IMR-90 (cell line): ENCODE measurements at regions not wholly inside any gene's neighbourhood (a gene's known extent, or its start where the extent isn't known, plus 50 kb on each side); places are given as distances from the start of the nearest gene placed in this dataset.

Experiments used
- ATAC-seq: fragments of 200-7000 bp; cut with Tn5 transposase; 2 replicates; pipeline ENCODE4 v1.9.1; 2020; ENCODE audit warnings: low read depth, mild to moderate bottlenecking, moderate library complexity
- BruUV-seq: library from RNA; stranded (reverse); fragments of 400-500 nt; replicated peaks from 2 replicates; lab custom pipeline; 2021; lab: Mats Ljungman, UMichigan
- CTCF ChIA-PET: fragments of 300-600 bp; formaldehyde crosslinking; extraction: SDS; loops from one replicate; lab custom pipeline; 2021; ENCODE audit warnings: antibody characterized with exemption; lab: Yijun Ruan, JAX
- POLR2A ChIA-PET: fragments of 300-600 bp; sonication (Branson Sonifier 250); formaldehyde crosslinking; loops from one replicate; lab custom pipeline; 2022; ENCODE audit warnings: antibody characterized with exemption; ENCODE audit not compliant: unreplicated experiment; lab: Charles Lee
- DNase-seq: peaks from one replicate; pipeline ENCODE4 v3.0.0; 2013
- H2AFZ ChIP-seq: replicated peaks from 2 replicates; pipeline ENCODE3; 2013; ENCODE audit warnings: low read length, mild to moderate bottlenecking; ENCODE audit not compliant: poor library complexity
- H2AK5ac ChIP-seq: 2 replicates; pipeline ENCODE4 v1.6.1; 2013; ENCODE audit warnings: low read depth, low read length, inconsistent platforms
- H2AK9ac ChIP-seq: replicated peaks from 2 replicates; pipeline ENCODE3; 2013; ENCODE audit warnings: mild to moderate bottlenecking, low read depth, low read length, moderate library complexity; ENCODE audit not compliant: poor library complexity
- H2BK120ac ChIP-seq: 2 replicates; pipeline ENCODE4 v1.6.1; 2013; ENCODE audit warnings: low read depth, low read length, inconsistent platforms
- H2BK15ac ChIP-seq: 3 replicates; pipeline ENCODE4 v1.6.1; 2013; ENCODE audit warnings: low read depth, low read length, inconsistent platforms
- H2BK20ac ChIP-seq: 2 replicates; pipeline ENCODE4 v1.6.1; 2013; ENCODE audit warnings: low read depth, mild to moderate bottlenecking, inconsistent platforms, low read length, moderate library complexity
- H2BK5ac ChIP-seq: 2 replicates; pipeline ENCODE4 v1.6.1; 2013; ENCODE audit warnings: mild to moderate bottlenecking, low read depth, low read length, inconsistent platforms; ENCODE audit not compliant: poor library complexity, severe bottlenecking
- H3K14ac ChIP-seq: replicated peaks from 2 replicates; pipeline ENCODE4 v1.6.1; 2013; ENCODE audit warnings: low read depth, low read length, inconsistent platforms
- H3K18ac ChIP-seq: 2 replicates; pipeline ENCODE4 v1.6.1; 2013; ENCODE audit warnings: low read depth, low read length, control low read depth
- H3K23ac ChIP-seq: 2 replicates; pipeline ENCODE4 v1.6.1; 2013; ENCODE audit warnings: low read depth, low read length, inconsistent platforms
- H3K27ac ChIP-seq: 2 replicates; pipeline ENCODE4 v1.5.1; 2013; ENCODE audit warnings: mild to moderate bottlenecking, control low read depth, low read length; ENCODE audit not compliant: insufficient read depth
- H3K27me3 ChIP-seq: 2 replicates; pipeline ENCODE4 v1.6.1; 2013; ENCODE audit warnings: low read length; ENCODE audit not compliant: control insufficient read depth, insufficient read depth
- H3K36me3 ChIP-seq: 2 replicates; pipeline ENCODE4 v1.6.1; 2013; ENCODE audit warnings: low read length, mixed read lengths; ENCODE audit not compliant: control insufficient read depth, insufficient read depth
- H3K4ac ChIP-seq: 2 replicates; pipeline ENCODE4 v1.6.1; 2013; ENCODE audit warnings: low read depth, low read length, inconsistent platforms
- H3K4me1 ChIP-seq: 2 replicates; pipeline ENCODE4 v1.6.1; 2013; ENCODE audit warnings: low read length, mixed read lengths; ENCODE audit not compliant: control insufficient read depth, insufficient read depth
- H3K4me2 ChIP-seq: 2 replicates; pipeline ENCODE4 v1.6.1; 2013; ENCODE audit warnings: low read depth, mild to moderate bottlenecking, control low read depth, low read length, moderate library complexity
- H3K4me3 ChIP-seq: 2 replicates; pipeline ENCODE4 v1.5.1; 2013; ENCODE audit warnings: low read depth, mild to moderate bottlenecking, control low read depth, low read length, moderate library complexity; ENCODE audit not compliant: insufficient read depth
- H3K56ac ChIP-seq: 2 replicates; pipeline ENCODE4 v1.6.1; 2013; ENCODE audit warnings: low read length, inconsistent platforms; ENCODE audit not compliant: insufficient read depth; ENCODE audit errors: extremely low read depth
- H3K79me1 ChIP-seq, 2 experiments: 2 replicates each; pipeline ENCODE4 v1.6.1; 2013; ENCODE audit warnings: low read length in 2 of 2, inconsistent platforms in 1 of 2, low read depth in 1 of 2
- H3K9ac ChIP-seq: 2 replicates; pipeline ENCODE4 v1.6.1; 2013; ENCODE audit warnings: low read depth, low read length, control low read depth
- H3K9me1 ChIP-seq: 2 replicates; pipeline ENCODE4 v1.6.1; 2013; ENCODE audit warnings: low read length, inconsistent platforms; ENCODE audit not compliant: insufficient read depth
- H3K9me3 ChIP-seq: 2 replicates; pipeline ENCODE4 v1.6.1; 2013; ENCODE audit warnings: low read length; ENCODE audit not compliant: control insufficient read depth, insufficient read depth
- H4K20me1 ChIP-seq: 2 replicates; pipeline ENCODE4 v1.6.1; 2013; ENCODE audit warnings: low read length, inconsistent platforms; ENCODE audit not compliant: insufficient read depth
- H4K5ac ChIP-seq: 2 replicates; pipeline ENCODE4 v1.6.1; 2013; ENCODE audit warnings: mild to moderate bottlenecking, low read depth, low read length, control low read depth
- H4K8ac ChIP-seq, 2 experiments: 2 replicates each; pipeline ENCODE4 v1.6.1; 2013; ENCODE audit warnings: low read depth in 2 of 2, low read length in 2 of 2, control low read depth in 1 of 2, inconsistent platforms in 1 of 2
- H4K91ac ChIP-seq: 2 replicates; pipeline ENCODE4 v1.6.1; 2013; ENCODE audit warnings: low read depth, low read length, inconsistent platforms; ENCODE audit not compliant: insufficient read depth
- BHLHE40 ChIP-seq: fragments of 150-350 bp; IDR thresholded peaks from 2 replicates; pipeline ENCODE4 v1.6.1; 2016; ENCODE audit warnings: mild to moderate bottlenecking, low read depth, low read length
- CEBPB ChIP-seq: IDR thresholded peaks from 2 replicates; pipeline ENCODE4 v1.6.1; 2012; ENCODE audit warnings: low read depth, low read length, improper control_type of control experiment
- CHD1 ChIP-seq: IDR thresholded peaks from 2 replicates; pipeline ENCODE4 v1.6.1; 2012; ENCODE audit warnings: low read depth, low read length, improper control_type of control experiment
- CTCF ChIP-seq: conservative IDR thresholded peaks from 2 replicates; pipeline ENCODE4 v1.5.1; 2012; ENCODE audit warnings: mild to moderate bottlenecking, low read depth, low read length, improper control_type of control experiment
- ELK1 ChIP-seq: fragments of 150-350 bp; IDR thresholded peaks from 2 replicates; pipeline ENCODE4 v1.6.1; 2016; ENCODE audit warnings: low read depth, mild to moderate bottlenecking, low read length, moderate library complexity, borderline replicate concordance
- FOS ChIP-seq: fragments of 150-350 bp; IDR thresholded peaks from 2 replicates; pipeline ENCODE4 v1.6.1; 2016; ENCODE audit warnings: low read depth, low read length
- MAZ ChIP-seq: IDR thresholded peaks from 2 replicates; pipeline ENCODE4 v1.6.1; 2012; ENCODE audit warnings: low read depth, mild to moderate bottlenecking, low read length, improper control_type of control experiment, moderate library complexity, borderline replicate concordance
- NFE2L2 ChIP-seq: fragments of 150-350 bp; IDR thresholded peaks from 2 replicates; pipeline ENCODE4 v1.6.1; 2016; ENCODE audit warnings: low read depth, mild to moderate bottlenecking, low read length
- POLR2A ChIP-seq: IDR thresholded peaks from 2 replicates; pipeline ENCODE4 v1.6.1; 2012; ENCODE audit warnings: mild to moderate bottlenecking, low read depth, low read length
- RAD21 ChIP-seq: IDR thresholded peaks from 2 replicates; pipeline ENCODE4 v1.6.1; 2012; ENCODE audit warnings: low read length, improper control_type of control experiment
- RCOR1 ChIP-seq: IDR thresholded peaks from 2 replicates; pipeline ENCODE4 v1.6.1; 2012; ENCODE audit warnings: mild to moderate bottlenecking, low read length, improper control_type of control experiment; ENCODE audit not compliant: insufficient replicate concordance
- RFX5 ChIP-seq: IDR thresholded peaks from 2 replicates; pipeline ENCODE4 v1.8.0; 2012; ENCODE audit warnings: low read depth, mild to moderate bottlenecking, low read length, moderate library complexity
- SMC3 ChIP-seq: fragments of 150-350 bp; IDR thresholded peaks from 2 replicates; pipeline ENCODE4 v1.6.1; 2016; ENCODE audit warnings: low read depth, mild to moderate bottlenecking, antibody characterized with exemption, low read length, moderate library complexity
- USF2 ChIP-seq: fragments of 150-350 bp; IDR thresholded peaks from 2 replicates; pipeline ENCODE4 v1.6.1; 2017; ENCODE audit warnings: mild to moderate bottlenecking, antibody characterized with exemption, low read length, low read depth
- dilution Hi-C: fragments of 300-500 bp; cut with HindIII; formaldehyde crosslinking; loops from one replicate; pipeline ENCODE4 v1.14.3; 2018; ENCODE audit warnings: low sequenced_read_pairs; ENCODE audit not compliant: unreplicated experiment
- in situ Hi-C: fragments of 300-500 bp; cut with MboI; formaldehyde crosslinking; loops from 3 replicates; pipeline ENCODE4 v1.14.3; 2019; ENCODE audit warnings: low sequenced_read_pairs, inconsistent platforms, mixed read lengths
- intact Hi-C: fragments of 100-400 bp; cut with micrococcal nuclease; formaldehyde crosslinking; loops from 2 replicates; pipeline ENCODE4 v1.10.0; 2022

GRCh38 chr12:90404071-90404470, 550.9 kb downstream of the CCER1 start:
- no peak overlapping the region for H3K56ac ChIP-seq
- TF ChIP-seq RFX5 (no peak), BHLHE40 (no peak), CTCF (no peak), POLR2A (no peak), ELK1 (no peak), USF2 (no peak), SMC3 (no peak), FOS (no peak), MAZ (no peak), CEBPB (no peak), CHD1 (no peak), RCOR1 (no peak), RAD21 (no peak), NFE2L2 (no peak)
- no peak overlapping the region for H3K27ac ChIP-seq
- DNase-seq (no peak), ATAC-seq (no peak)
- no peak overlapping the region for H2AFZ ChIP-seq
- no peak overlapping the region for H3K14ac ChIP-seq
- no TSS peak for BruUV-seq
- intact Hi-C loops: no loop called here
- no peak overlapping the region for H3K23ac ChIP-seq
- dilution Hi-C loops: no loop called here
- no peak overlapping the region for H3K4ac ChIP-seq
- no peak overlapping the region for H4K91ac ChIP-seq
- CTCF ChIA-PET: no interaction called here
- no peak overlapping the region for H2BK120ac ChIP-seq
- no peak overlapping the region for H3K4me3 ChIP-seq
- no peak overlapping the region for H2BK15ac ChIP-seq
- no peak overlapping the region for H4K8ac ChIP-seq
- H3K4me2 ChIP-seq: no peak overlapping the region
- H4K5ac ChIP-seq: no peak overlapping the region
- no peaks in the 10 kb centered on the region for H3K36me3 ChIP-seq
- no peak overlapping the region for H3K18ac ChIP-seq
- H3K9ac ChIP-seq: no peak overlapping the region
- no peaks in the 10 kb centered on the region for H3K9me1 ChIP-seq
- no peak overlapping the region for H2BK5ac ChIP-seq
- H3K27me3 ChIP-seq: no peaks in the 10 kb centered on the region
- POLR2A ChIA-PET: no interaction called here
- H2AK9ac ChIP-seq: no peak overlapping the region
- in situ Hi-C loops: no loop called here
- H4K20me1 ChIP-seq: no peaks in the 10 kb centered on the region
- no peaks in the 10 kb centered on the region for H3K4me1 ChIP-seq
- H3K79me1 ChIP-seq: no peaks in the 10 kb centered on the region
- no peak overlapping the region for H2AK5ac ChIP-seq
- H3K9me3 ChIP-seq: no peaks in the 10 kb centered on the region
- no peak overlapping the region for H2BK20ac ChIP-seq
